GM19238 (cell line): ENCODE measurements at regions not wholly inside any gene's neighbourhood (a gene's known extent, or its start where the extent isn't known, plus 50 kb on each side); places are given as distances from the start of the nearest gene placed in this dataset.

Source experiments
- DNase-seq: peaks from one replicate; pipeline ENCODE4 v3.0.0; 2011; ENCODE audit warnings: low spot score; ENCODE audit not compliant: insufficient read length

DNA sequence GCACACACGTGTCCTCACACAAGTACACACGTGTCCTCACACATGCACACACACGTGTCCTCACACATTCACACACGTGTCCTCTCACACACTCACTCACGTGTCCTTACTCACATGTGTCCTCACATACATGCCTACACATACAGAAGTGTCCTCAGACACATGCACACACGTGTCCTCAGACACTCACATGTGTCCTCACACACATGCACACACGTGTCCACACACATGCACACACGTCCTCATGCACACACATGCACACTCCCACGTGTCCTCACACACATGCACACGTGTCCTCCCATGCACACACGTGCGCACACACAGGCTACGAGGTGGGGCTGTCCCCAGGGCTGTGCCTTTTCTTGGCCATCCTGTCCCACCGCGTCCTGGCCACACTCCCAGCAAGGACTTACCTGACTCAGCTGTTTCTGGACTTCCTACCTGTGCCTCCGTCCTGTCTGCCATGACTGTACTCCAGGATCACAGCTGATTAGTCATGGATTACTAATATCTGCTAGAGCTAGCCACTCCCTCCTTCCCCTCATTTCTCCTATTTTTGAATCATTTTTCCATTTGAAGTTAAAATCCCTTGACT is 990.2 kb downstream of the BRD1 start:
- no peak for DNase-seq

DNA sequence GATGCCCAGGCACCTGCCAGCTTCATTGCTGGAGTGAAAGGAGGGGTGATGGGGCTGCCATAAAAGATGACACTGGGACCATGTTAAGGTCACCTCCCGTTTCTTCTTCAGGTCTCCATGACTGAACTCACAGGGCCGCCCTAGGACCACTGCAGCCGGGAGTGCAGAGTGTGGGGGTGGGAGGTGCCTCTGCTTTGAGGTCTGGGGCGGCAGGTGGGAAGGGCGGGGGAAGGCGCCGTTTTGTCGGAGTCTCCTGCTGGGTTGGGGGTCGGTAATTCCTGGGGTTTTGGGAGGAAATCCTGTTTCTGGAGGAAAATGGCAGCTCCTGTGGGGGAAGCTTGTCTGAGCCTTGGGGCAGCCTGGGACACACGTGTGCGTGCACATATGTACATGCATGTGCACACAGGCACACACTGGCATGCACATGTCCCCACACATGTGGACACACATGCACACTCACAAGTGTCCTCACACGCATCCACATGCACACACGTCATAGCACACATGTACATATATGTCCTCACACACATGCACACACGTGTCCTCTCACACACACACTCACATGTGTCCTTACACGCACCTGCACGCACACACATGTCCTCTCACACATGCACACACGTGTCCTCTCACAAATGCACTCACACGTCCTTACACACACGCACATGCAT is 990.9 kb downstream of the BRD1 start:
- DNase-seq, result no peak

DNA sequence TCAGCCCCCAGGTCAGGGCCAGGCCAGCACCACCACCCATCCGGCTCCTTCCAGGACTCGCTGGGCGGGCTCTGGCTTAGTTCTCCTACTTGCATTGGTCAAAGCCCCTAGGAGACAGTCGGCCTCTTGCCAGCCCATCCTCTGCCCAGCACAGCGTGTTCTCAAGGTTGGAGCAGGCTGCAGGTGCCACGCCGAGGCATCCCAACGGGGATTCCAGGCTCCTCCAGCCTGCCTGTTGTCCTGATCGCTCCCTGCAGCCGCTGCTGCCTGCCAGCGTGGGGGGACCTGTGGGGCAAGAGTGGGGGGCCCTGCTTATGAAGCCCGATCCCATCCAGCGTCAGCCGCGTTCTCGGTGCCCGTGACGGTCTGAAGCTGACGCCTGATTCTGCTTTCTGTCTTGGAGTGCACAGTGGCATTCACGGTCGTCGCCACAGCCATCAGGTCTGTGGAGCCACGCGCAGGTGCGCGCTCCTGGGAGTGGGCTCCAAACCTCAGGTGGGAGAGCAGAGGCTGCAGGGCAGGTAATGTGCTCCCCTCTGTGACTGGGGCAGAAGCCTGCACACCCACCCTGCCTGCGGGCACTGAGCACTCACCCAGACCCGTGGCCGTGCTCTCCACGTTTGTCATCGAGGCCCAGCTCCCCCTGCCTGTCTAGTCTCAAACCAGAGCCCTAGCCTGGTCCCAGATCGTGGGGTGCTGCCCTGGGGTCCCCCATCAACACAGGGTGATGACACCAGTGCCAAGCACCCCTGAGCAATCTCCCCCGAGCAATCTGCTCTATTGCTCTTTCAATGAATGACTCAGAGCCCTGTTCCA is 991.6 kb downstream of the BRD1 start:
- no peak for DNase-seq

DNA sequence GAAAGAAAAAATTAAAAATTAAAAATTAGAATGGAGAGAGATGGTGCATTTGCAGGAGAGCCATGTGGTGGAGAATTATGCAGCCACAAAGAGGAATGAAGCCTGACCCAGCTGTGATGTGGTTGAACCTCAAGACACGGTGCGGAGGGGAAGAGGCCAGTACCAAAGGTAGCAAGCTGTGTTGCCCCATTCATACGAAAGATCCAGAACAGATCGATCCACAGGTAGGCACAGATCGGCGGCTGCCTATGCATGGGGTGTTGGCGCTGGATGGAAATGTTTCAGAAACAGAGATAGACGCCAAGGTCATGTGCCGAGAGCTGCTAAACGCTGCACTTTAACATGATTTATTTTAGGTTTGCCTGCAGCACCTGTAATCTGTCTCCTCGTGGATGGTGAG is 992.3 kb downstream of the BRD1 start:
- DNase-seq, result no peak

DNA sequence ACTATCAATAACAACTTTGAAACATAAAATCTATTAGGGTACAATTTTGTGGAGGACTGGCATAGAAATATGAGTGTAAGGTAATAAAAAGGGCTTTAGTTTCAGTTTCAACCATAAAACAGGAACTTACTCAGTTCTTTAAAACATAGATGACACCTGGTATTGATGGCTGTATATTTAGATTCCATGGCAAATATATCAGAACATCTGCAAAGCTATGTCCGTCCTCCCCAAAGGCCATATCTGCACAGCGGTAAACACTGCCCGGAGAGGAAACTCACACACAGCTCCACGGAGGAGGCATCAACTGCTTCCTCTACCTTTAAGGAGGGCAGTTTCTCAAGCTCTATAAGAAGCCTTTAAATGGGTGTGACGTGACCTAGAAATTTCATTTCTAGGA is 993.3 kb downstream of the BRD1 start:
- no peak for DNase-seq

DNA sequence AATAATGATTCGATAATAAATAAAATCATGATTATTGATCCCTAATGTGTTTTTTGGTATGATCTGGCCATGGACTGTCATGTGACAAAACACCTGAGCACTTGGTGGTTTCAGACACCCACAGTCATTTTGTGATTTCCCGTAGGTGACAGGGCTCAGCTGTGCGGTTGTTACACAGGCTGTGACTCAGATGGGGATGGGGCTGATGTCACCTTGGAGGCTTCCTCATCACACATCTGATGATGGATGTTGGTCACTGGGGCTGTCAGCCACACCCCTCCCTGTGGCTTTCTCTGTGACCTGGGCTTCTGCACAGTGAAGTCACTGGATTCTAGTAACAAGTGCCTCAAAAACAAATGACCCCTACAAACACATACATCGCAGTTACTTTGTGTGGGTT is 995.1 kb downstream of the BRD1 start:
- no peak for DNase-seq

DNA sequence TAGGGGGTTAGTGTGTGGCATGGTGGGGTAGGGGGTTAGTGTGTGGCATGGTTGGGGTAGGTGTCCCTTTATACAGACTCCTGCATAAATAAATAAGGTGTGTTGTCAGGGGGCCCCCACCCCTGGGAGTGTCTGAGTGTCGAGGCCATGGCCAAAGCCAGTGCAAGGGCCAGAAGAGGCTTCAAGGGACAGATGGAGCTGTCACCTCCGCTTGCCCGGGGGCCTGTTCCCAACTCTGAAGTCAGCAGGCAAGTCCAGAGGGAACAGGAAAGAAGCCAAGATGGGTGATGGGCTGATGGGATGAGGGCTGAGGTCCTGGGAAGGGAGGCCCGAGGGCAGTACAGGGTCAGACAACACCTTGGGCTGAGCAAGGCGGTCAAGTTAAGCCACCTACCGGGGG is 997.8 kb downstream of the BRD1 start:
- DNase-seq, result no peak

DNA sequence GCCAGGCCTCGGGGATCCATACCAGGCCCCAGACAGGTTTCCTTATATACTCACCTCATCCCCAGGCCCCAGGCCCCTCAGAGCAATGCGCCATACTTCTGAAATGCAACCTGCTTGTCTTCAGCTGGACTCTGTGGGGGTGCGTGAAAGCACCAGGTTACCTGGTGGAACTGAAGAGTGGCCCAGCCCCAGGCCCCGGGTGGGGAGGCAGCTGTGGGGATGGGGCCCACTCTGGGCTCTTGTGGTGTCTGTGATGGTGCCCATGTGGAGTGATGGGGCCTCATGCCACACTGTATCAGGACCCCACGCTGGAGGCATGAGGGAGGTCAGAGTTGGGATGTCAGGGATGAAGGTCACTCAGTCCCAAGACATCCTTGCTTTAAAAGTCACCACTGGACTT is 999.0 kb downstream of the BRD1 start:
- no peak for DNase-seq

DNA sequence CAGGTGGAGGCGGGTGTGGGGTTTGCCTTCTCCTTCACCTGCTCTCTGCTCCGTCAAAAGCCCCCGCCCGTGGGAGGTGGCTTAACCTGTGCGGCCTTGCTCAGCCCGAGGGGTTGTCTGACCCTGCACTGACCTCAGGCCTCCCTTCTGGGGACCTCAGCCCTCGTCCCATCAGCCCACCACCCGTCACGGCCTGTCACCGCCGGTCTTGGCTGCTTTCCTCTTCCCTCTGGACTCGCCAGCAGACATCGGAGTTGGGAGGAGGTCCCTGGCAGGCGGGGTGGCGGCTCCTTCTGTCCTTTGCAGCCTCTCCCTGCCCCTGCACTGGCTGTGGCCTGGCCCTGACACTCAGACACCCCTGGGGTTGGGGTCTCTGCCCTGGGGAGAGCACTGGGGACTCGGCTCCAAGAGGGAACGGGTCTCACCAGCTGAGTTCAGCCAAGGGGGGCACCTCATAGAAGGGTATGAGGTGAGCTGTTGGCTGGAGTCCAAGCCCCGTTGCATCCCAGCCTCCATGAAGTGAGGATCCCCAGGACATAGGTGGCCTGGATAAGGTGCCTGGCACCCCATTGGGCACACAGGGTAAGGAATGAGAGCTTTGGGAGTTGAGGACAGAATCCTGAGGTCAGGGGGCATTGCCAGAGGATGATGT is 999.6 kb downstream of the BRD1 start:
- DNase-seq, result no peak

DNA sequence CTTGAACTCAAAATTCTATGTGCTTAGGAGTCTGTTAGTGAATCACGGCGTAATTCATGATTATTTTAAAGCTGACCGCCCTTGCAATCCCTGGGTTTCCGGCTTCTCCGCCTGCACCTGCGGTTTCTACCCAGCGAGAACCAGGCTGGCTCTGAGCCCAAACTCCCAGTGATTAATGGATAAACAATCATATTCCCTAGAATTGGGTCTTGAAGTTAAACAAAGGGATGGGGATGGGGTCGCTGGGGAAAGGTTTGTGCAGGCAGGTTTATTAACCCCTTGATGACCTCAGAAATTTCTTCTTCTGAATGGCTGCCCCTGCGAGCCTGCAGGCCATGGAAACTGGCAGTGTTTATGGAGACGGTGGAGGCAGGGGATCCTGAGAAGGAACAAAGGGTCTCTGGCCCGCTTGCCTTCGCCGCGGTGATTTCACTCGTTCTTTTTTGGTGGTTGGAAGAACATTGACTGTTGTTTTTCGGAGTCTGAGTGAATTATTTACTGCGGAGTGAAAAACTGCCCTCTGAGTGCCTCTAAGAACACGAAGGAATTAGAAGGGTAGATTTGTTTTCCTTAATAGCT is 1000.3 kb downstream of the BRD1 start:
- no peak for DNase-seq

DNA sequence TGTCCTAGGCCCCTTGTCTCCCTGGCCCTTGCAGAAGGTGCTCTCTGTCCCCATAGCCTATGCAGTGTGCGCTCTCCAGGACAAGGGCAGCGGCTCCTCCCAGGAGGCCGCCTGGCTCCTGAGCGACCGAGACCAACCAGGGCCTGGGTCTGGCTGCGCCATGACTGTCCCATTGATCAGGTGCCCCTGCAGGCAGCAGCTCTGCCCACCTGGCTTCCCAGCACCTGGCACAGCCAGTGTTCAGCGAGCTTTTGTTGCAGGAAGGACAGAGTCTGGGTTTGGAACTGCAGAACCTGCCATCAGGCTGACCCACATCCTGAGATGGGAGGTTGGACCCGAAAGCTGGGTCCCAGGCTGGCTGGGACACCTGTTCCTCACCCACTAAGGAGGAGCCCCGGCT is 1001.1 kb downstream of the BRD1 start:
- no peak for DNase-seq

DNA sequence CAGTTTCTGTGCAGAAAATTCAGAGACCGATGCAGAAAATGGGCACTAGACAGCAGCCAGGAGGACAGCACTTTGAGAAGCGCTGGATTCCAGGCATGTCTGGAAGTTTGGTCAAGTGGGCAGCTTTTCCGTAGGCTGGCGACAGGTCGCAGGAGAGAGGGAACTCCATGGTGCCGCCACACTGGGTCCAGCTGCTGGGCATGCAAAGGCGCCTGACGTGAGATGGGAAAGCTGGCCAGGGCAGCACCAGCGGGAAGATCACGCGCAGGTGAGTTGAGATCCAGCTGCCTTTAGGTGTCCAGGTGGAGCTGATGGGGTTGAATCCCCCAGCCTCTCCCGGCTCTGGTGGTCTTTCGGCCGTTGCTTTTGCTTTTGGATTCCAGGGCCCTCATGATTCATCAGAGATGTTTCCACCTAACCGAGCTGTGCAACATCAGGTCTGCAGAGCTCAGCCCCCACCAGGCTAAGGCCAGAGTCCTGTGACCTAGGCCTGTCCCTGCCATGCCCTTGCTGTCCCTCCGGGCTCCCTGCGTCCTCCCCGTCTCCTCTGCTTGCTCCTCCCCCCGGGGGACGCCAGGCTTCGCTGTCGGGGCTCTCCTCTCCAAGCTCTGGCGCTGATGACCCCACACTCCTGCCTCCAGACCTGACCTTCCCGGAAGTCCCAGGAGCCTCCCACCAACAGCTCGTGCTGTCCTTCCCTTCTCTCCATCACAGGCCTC is 1001.7 kb downstream of the BRD1 start:
- no peak for DNase-seq

DNA sequence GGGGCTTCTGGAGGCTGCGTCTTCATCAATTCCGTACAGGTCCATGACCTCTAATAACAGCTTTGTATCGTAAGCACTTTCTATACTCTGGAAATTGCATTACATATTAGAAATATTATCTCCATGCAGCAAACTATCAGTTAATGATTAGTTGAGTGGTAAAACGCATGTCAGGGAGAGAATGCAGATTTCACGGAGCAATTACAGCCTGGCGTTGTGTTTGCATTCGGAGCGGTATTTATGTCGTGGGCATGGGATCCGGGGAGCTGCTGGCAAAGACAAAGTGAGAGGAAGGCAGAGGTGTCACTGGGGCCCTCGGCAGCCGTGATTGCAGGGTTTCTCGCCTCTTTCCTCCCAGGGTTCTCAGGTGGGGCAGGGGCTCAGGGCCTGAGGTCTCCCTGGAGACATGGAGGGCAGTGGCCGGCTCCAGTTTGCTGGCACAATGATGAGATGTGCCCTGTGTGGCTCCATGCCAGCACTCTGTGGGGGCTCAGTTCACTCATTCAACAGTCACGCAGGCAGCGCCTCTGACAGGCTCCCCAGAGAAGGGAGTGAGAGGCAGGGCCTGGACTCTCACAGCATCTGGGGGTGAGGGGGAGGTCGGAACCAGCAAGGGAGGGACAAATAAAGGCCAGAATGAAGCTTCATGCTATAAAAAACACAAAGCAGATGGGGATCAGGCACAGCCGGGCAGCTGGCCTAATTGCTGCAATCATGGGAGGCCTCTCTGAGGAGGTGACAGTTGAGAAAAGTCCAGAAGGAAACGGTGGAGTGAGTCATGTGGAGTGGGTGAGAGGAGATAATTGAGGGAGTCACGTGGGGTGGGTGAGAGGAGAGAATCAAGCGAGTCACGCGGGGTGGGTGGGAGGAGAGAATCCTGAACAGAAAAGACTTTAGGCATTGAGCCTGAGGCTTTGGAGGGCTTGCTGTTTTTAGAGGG is 1002.7 kb downstream of the BRD1 start:
- no peak for DNase-seq

DNA sequence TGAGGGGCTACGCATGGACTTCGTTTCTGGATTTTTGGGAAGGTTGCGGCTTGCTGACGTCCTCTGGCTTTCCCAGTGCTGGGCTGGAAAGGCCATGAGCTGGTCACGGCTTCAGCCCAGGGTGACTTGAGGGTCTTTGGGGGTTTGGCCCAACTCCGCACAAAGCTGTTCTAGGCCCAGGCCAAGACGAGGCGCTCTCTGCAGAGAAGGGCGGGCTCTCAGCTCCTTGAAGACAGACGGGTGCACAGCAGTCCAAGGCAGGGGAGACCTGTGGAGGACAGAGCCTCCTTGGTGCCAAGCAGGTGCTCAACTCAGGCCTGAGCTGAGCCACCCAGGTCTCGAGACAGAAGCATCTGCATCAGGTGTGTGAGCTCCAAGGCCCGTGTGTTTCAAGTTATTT is 1003.7 kb downstream of the BRD1 start:
- no peak for DNase-seq

DNA sequence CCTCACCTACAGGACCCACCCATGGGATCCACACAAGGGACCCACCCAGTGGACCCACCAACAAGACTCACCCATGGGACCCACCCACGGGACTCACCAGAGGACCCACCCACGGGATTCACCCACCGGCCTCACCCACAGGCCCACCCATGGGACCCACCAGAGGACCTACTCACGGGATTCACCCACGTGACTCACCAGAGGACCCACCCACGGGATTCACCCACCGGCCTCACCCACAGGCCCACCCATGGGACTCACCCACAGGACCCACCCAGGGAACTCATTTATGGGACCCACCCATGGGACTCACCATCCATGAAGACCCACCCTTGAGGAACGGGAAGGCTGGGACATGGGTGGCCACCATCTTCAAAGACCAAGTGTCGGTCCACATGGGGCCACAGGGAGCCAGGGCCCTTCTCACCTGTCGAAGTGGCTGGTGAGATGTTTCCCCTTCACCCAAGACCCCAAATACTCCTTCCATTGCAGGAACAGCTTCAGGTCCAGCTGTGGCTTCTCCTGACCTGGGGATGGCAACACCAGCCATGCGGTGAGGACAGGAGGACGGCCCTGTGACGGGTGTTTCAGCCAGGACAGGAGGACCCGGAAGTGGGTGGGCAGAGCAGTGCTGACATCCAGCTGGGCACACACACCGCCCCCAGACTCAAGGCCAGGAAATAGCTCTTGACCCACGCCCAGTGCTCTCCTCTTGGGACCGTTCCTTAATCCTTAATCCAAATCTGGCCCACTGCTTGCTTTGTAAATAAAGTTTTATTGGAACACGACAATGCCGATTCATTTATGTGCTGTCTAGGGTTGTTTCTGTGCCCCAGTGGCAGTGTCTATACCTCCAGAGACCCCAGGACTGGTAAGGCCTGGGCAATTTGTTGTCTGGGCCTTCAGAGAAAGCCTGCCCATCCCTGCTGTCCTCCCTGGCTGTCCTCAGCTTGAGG is 1005.1 kb downstream of the BRD1 start:
- no peak for DNase-seq

DNA sequence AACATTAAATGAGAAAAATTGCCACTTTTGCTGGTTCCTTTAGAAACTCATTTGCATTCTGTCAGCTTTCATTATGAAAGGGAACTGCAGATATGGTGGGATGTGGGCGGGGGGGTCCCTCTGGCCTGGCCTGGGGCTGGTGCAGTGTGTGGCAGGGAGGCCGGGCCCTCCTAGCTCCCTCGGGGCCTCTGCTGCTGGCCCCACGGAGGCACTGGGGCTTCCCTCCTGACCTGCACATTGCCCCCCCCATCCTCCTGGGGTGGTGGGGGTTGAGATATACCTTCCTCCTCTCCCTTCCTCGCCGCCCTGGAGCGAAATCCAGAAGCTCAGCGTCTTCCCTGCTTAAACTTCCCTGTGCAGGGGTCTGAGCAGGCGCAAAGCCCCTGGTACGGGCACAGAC is 1005.9 kb downstream of the BRD1 start:
- no peak for DNase-seq

DNA sequence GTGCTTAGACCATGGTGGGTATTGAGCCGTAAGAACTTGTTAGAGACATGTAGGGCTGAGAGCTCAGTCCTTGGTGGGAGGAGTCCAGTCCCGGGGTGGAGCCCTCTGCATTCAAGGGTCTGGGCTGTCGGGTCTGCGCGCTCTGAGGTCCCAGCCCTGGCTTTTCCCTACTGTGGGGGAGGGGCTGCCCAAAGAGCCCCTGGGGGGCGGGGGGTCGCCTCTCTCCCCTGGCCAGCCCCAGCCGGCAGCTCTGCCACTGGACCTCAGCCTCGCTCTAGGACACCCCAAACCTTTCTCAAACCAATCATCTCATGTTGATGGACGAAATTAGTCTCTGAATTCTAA is 1006.4 kb downstream of the BRD1 start:
- DNase-seq, result no peak

DNA sequence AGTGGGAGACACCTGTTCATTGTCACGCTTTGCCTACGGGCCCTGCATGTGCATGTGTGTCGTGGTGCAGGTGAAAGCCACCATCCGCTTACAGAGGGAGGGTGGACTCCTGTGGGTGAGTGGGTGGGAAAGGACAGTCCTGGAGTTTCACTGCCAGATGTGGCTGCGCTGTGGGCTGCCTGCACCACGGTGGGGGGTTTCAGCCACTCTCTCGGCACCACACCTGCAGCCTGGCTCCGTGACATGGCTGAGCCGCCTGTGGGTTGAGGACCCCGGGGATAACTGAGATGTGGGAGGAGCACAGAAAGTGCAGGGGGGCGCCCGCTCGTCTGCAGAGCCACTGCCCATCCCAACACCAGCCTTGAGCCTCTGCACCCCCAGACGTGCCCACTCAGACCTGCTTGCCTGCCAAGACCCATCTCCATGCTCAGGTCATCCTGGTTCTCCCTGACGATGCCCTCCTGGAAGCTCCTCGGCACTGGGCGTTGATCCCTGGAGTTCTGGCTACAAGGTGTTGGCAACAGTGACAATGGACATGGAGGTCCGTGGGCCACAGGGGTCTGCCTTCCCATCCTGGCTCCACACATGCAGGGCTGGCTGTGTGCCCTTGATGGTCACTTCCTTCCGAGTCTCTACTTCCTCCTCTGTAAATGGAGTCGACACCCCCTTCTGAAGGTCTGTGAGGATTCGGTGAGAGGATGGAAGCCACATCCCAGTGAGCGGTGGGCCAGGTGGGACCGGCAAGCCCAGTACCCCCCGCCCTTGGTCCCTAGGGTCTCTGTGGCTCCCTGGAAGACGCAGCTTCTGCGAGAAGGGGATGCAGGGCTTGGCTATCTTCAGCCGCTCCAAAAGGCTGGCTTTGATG is 1007.0 kb downstream of the BRD1 start:
- no peak for DNase-seq
